GM18519 (cell line): ENCODE measurements at regions not wholly inside any gene's neighbourhood (a gene's known extent, or its start where the extent isn't known, plus 50 kb on each side); places are given as distances from the start of the nearest gene placed in this dataset.

ENCODE experiments used
- ATAC-seq: cut with Tn5 transposase; IDR thresholded peaks from one replicate; pipeline ENCODE4 v1.9.1; 2021; ENCODE audit warnings: mild to moderate bottlenecking, moderate library complexity; ENCODE audit not compliant: unreplicated experiment, low FRiP score

GRCh38 chr2:129727286-129727685, 252.2 kb upstream of the RAB6C start:
- no peak for ATAC-seq

DNA sequence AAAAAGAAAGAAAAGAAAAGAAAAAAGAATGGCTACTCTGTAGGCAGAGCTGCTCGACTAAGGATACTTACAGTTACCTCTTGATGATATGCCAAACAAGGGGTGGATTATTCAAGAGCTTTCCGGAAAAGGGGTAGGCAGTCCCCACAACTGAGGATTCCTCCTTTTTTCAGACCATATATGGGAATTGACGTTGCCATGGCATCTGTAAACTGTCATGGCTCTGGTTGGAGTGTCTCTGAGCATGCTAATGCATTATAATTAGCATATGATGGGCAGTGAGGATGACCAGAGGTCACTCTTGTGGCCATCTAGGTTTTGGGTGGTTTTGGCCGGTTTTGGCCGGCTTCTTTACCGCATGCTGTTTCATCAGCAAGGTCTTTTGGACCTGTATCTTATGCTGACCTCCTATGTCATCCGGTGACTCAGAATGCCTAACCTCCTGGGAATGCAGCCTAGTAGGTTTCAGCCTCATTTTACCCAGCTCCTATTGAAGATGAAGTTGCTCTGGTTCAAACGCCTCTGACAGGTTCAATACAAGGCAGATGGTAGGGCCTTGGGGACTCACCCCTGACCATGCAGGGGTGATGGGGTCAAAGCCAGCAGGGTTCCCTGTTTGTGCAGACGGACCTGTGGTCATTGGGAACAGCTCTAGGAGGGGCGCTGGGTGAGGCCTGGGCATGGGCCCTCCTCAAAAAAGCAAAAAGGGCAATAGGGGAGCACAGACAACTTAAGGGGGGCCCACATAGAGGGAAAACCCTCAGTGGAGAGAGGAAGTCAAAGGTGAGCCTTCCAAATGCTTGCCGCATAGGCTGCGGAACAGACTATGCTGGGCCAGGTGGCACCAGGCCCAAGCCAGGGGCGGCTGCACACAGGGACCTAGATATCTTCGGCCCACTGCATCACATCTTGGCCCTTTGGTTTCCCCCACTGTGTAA, 251.2 kb upstream of the RAB6C start:
- ATAC-seq = no peak

- no peak for ATAC-seq
Observed at GRCh38 chr2:129729011-129729410, 250.5 kb upstream of the RAB6C start.

DNA sequence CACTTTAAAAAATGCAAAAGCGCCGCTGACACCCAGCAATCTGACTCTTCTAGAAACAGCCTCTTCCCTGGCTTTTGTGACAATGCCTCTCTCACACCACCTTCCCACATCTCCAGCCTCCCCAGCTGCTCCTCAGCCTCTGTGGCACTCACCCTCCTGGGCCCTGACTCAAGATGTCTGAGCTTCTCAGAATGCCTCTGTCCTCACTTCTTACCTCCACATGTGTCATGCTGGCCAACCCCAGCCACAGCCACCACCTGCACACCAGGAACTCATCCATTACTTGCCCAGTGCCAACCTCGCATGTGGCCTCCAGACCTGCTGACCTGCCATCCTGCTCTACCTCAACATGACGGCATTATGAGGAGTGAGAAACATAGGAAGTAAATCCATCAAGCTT, 249.8 kb upstream of the RAB6C start:
- ATAC-seq = no peak

- no peak for ATAC-seq
Observed at GRCh38 chr2:129730979-129731378, 248.5 kb upstream of the RAB6C start.

DNA sequence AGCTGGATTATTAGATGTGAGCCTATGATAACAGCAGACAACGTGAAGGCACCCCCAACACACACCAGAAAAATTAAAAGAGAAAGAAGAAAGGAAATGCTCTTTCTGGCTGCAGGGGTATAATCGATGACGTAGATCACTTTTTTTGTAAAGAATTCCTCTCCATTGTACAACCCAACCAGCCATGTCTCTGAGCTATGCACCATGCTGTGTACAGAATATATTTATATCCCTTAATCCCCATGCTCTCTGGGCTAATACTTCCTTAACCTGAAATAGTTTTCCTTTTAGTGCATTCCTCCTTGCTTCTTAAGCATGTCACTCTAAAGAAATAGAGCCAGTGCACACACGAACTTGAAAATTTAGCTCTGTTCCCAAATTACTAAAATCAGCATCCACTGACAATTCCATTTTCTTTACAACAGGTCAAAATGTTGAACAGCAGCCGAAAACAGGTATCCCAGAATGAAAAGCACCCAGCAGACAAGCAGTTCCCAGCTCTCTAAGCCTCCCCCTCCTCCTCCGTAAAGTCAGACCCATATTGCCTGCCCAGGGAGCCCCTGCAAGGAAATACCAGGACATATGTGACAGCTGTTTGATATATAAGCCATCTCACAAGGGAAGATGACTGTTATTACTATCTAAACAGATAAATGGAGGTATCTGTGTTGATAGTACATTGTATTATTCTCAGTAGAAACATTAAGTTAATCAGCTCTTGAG, 247.4 kb upstream of the RAB6C start:
- ATAC-seq = no peak

GRCh38 chr2:129732630-129733026, 246.8 kb upstream of the RAB6C start:
- no peak for ATAC-seq

DNA sequence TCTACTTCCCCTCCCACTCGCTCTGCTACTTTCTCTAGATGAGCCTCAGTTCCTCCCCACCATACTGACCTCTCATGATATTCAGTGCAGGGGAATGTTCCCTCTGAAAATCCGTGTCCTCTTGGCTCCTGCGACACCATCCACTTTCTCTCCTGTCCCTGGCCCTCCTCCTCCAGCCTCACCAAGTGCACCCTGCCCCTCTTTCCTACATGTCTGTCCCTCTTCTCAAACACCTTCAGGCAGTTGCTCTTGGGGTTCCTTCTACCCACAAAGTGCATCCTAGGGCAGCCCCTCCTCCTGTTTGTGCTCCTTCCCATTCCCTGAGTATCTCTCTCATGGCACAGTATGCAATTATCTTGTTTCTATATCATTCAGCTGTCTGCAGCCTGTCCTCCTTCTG, 246.4 kb upstream of the RAB6C start:
- ATAC-seq = no peak

DNA sequence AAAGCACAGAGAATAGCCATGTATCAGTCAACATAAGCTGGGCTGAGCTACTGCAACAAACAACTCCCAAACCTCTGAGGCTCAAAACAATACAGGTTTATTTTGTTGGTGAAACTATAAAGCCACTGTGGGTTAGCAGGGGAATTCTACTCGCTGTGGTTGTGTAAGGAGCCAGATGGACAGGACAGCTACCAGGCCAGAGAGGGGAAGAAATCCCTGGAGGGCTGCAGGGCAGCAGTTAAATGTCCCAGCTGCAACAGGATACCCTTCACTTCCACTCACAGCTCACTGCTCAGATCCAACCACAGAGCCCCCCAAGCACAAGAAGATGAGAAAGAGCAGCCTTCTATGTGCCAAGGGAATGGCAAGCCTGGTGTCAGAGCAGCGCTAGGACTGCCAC, 245.9 kb upstream of the RAB6C start:
- no peak for ATAC-seq

DNA sequence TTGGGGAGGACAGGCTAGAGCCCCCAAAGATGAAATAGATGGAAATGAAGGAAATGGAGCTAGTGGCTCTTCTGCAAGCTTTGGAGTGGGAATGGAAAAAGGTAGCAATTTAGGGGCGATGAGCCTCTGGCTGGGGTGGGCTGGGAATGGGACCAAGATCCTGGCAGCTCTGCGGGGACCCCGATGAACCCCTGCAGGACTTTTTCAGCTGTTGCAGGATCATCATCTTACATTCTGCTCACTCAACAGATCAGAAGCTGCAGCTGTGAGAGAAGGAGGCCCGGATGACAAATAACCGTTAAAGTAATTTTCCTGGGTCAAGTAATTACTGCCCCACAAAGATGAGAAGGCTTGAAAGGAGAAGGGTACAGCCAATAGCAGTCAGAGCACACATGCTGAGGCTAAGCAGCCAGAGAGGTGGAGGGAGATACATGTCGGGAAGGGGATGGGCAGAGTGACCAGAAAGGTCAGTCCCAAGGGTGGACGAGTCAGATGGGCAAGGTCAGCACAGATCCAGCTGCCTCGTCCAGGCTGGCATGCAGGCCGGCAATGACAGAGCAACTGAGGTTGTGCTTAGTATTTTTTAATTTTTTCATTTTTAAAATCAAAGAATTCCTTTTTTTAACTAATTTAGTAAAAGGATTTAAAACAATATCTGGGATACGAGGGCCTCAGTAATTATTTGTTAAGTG, 245.0 kb upstream of the RAB6C start:
- no peak for ATAC-seq

- ATAC-seq = no peak
Observed at GRCh38 chr2:129735576-129735975, 243.9 kb upstream of the RAB6C start.

- no peak for ATAC-seq
Observed at GRCh38 chr2:129737660-129738527, 241.6 kb upstream of the RAB6C start.

DNA sequence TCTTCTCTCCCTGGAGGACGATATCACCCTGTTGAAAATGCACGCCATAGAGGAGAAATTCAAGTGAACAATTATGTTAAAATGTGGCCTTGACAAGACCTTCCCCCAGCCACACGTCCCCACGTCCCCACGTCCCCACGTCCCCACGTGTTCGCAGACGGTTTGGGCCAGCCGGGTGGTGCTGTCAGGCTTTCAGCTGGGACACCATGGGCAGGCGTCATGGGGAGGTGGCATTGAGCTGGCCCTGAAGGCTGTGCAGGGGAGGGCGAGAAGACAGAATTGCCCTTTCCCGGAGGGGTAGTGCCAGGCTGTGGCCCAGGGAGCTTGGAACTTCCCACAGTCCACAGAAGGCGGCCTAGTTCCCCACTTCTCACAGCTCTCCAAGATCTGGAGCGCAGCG, 240.7 kb upstream of the RAB6C start:
- no peak for ATAC-seq

DNA sequence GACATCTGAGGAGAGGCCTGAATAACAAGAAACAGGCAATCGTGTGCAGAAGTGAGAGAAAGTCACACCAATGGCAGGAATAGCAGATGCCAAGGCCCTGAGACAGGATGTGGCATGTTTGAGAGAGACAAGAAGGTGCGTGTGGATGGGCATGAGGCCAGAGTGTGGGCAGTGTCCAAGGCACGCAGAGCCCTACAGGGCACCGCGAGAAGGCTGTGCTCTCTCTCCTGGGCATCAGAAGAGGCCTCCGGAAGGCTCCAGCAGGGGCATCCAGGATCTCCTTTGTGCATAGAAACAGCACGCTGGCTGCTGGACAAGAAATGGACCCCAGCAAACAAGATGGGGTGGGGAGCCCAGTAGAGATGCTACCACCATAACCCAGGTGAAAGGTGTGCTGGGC, 239.0 kb upstream of the RAB6C start:
- ATAC-seq = no peak

DNA sequence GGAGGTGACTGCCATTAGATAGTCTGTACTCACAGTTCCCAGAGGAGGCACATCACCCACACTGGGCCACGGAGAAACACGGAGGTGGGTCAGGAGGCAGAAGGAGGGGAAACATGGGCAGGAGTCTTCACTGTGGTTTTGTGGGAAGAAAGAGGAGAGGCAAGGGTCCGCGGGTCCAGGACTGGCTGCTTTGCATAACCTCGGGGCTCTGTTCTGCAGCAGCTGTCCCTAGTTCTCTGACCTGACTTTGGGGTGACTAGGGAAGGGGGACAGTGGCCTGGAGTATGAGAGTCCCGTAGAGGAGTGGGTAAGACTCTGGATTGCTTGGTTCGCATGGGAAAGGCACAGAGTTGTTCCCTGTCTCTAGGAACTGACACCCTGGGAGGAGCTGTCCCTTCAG, 238.3 kb upstream of the RAB6C start:
- ATAC-seq = no peak

DNA sequence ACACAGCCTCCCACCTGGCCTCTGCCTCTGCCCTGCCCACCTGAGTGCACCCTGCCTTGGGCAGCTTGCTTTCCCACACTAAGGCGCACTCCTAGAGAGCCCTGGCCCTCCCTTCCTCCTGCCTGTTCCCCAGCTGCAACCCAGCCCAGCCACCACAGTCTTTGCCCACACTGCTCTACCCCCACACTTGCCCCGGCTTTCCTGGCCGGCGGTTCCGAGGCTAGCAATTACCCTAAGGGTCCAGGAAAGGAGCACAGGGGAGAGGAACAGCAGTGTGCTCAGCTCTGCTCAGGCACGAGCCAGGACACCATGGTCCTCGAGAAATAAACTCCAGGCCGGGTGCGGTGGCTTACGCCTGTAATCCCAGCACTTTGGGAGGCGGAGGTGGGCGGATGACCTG, 237.8 kb upstream of the RAB6C start:
- ATAC-seq = no peak

DNA sequence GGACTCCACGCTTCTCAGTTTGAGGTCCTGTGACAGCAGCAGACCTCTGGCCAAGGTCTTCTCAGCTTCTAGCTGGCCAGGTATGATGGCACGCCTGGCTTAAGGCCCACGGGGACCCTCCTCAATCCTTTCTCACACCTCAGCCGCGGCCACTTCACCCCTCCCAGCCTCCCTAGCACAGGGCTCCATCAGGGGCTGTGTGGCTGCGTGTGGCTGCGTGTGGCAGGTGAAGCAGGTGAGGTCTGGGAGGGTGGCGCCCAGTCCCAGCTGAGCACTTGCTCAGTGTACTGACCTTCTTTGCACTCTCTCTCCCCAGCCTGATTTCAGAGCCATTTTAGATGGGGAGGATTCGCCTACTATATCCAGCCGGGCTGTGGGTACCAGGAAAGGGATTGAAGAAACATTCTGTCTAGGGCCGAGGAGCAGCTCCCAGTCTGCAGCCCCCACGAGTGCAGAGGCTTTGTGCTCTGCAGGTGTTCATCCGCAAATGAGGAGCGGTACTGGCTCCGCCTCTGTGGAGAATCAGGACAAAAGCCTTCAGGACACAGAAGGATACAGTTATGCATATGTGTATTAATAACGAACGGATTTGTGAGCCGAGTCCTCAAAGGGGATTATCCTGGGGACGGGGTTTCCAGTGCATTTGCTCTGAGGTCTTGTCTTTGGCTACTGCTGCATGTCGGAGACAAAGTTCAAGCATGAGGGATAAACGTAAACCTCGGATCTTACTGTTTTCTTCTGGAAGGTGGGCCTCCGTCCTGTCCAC, 236.9 kb upstream of the RAB6C start:
- ATAC-seq = no peak

DNA sequence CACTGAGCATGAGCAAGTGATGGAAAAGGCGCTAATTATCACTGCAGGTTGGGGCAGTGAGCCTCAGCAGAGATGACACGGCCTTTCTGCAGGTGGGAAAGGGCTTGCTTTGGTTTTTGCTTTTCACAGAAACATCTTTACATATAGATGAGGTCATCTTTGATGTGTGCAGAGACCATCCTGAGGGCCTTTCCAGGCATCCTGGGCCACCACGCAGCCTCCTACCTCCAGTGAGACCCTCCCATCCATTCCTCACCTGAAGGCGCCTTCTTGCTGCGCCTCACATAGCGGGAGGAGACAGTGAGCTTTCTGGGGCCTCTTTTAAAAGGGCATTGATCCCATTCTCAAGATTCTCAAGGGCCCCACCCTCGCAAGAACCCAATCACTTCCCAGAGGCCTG, 235.3 kb upstream of the RAB6C start:
- no peak for ATAC-seq

- ATAC-seq = no peak
Observed at GRCh38 chr2:129744649-129745048, 234.8 kb upstream of the RAB6C start.
